Gastroesophageal sphincter (tissue), 4 donors: ENCODE measurements at regions not wholly inside any gene's neighbourhood (a gene's known extent, or its start where the extent isn't known, plus 50 kb on each side); places are given as distances from the start of the nearest gene placed in this dataset.

Source experiments
- ATAC-seq: fragments of 150-250 bp; one replicate; pipeline ENCODE4 v1.9.1; 2016; ENCODE audit warnings: mild to moderate bottlenecking, moderate library complexity
- H3K27ac ChIP-seq, 4 donors: fragments of 200-600 bp; sonication (generic) in 3 of 4; 1 replicate in 3 of 4; 2 replicates in 1 of 4; pipeline ENCODE4 v1.5.1; 2016 to 2019
- H3K27me3 ChIP-seq: fragments of 200-600 bp; sonication (generic); one replicate; pipeline ENCODE4 v1.5.1; 2019
- H3K36me3 ChIP-seq, 2 donors: fragments of 200-600 bp; sonication (generic); one replicate each; pipeline ENCODE4 v1.5.1; 2019; ENCODE audit warnings: control low read depth in 1 of 2
- H3K4me1 ChIP-seq, 3 donors: fragments of 200-600 bp; sonication (generic); 1 replicate in 2 of 3; 2 replicates in 1 of 3; pipeline ENCODE4 v1.5.1; 2016 to 2019; ENCODE audit warnings: control low read depth in 2 of 3
- H3K4me3 ChIP-seq, 2 donors: fragments of 200-600 bp; sonication (generic); one replicate each; pipeline ENCODE4 v1.5.1; 2019; ENCODE audit warnings: mild to moderate bottlenecking in 1 of 2, moderate library complexity in 1 of 2
- H3K9me3 ChIP-seq, 3 donors: fragments of 200-600 bp; sonication (generic); one replicate each; pipeline ENCODE4 v1.5.1; 2017 to 2019; ENCODE audit warnings: control low read depth in 2 of 3
- CTCF ChIP-seq, 4 experiments: fragments of 200-600 bp in 2 of 4; fragments of 450-650 bp in 2 of 4; sonication (generic) in 1 of 4; IDR thresholded peaks; one replicate each; pipeline ENCODE4 v1.5.1; 2017 to 2019; ENCODE audit warnings: antibody characterized with exemption in 4 of 4, mild to moderate bottlenecking in 2 of 4, moderate library complexity in 2 of 4
- EP300 ChIP-seq: sonication (generic); formaldehyde crosslinking; IDR thresholded peaks from one replicate; pipeline ENCODE4 v1.6.1; 2017; ENCODE audit warnings: antibody characterized with exemption, mild to moderate bottlenecking
- POLR2A ChIP-seq, 2 donors: fragments of 450-650 bp; IDR thresholded peaks; one replicate each; pipeline ENCODE4 v1.6.1; 2017; ENCODE audit warnings: antibody characterized with exemption in 2 of 2, mild to moderate bottlenecking in 2 of 2, moderate library complexity in 1 of 2
- POLR2AphosphoS5 ChIP-seq: sonication (generic); formaldehyde crosslinking; IDR thresholded peaks from one replicate; pipeline ENCODE4 v1.6.1; 2017; ENCODE audit warnings: antibody characterized with exemption
- WGBS, 2 donors: methylation state at CpG; one replicate each; pipeline ENCODE4 v1.1.5; 2018; ENCODE audit warnings: low coverage in 1 of 2; 5-methylcytosine and 5-hydroxymethylcytosine counted together

GRCh38 chr15:93466380-93466779, 377.4 kb upstream of the RGMA start:
- TF ChIP-seq CTCF (IDR thresholded peaks at IDR 0.05) (no peak), POLR2A (IDR thresholded peaks at IDR 0.05) (no peak), POLR2AphosphoS5 (no peak)
- ATAC-seq = no peak
- H3K27me3 ChIP-seq = no peaks in the 10 kb centered on the region
- H3K9me3 ChIP-seq = no peaks in the 10 kb centered on the region
- no peaks in the 10 kb centered on the region for H3K36me3 ChIP-seq
- H3K27ac ChIP-seq = no peak overlapping the region
- H3K4me3 ChIP-seq = no peak overlapping the region
- H3K4me1 ChIP-seq = peaks cover 0 to 3% (median 0%) of the 10 kb centered on the region in 3 donors
- WGBS, 2 donors = 86 to 88% methylated on average over 1 of the region's 1 CpG

DNA sequence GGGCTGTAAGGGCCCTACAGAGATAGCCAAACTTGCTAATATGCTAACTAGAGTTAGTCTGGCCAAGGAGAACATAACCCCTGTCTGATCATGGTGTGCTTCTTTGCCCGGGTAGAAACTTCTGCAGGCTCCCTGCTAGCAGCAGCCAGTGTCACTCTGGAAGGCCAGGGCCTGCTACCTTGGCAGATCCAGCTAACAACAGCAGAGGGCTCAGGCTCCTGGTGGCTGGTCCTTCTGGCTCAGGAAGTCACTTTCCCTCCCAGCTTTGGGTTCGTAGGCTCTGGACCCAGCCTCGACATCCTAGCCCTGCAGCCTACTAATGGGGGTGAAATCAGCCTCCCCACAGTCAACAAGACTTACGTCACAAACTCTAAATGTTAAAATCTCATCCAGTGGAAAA, 373.7 kb upstream of the RGMA start:
- TF ChIP-seq CTCF (IDR thresholded peaks at IDR 0.05) (no peak), POLR2A (IDR thresholded peaks at IDR 0.05) (no peak), POLR2AphosphoS5 (no peak), EP300 (no peak)
- H3K9me3 ChIP-seq = no peaks in the 10 kb centered on the region
- H3K4me3 ChIP-seq = no peak overlapping the region
- no peaks in the 10 kb centered on the region for H3K36me3 ChIP-seq
- peaks cover 0 to 3% (median 0%) of the 10 kb centered on the region in 3 donors for H3K4me1 ChIP-seq
- WGBS, 2 donors = 100% methylated on average over 1 of the region's 4 CpGs
- H3K27ac ChIP-seq = no peak overlapping the region
- no peak for ATAC-seq
- H3K27me3 ChIP-seq = no peaks in the 10 kb centered on the region

GRCh38 chr15:93460717-93461116, 371.7 kb upstream of the RGMA start:
- TF ChIP-seq POLR2AphosphoS5 = no peak
- no peak for TF ChIP-seq CTCF (IDR thresholded peaks at IDR 0.05)
- TF ChIP-seq POLR2A (IDR thresholded peaks at IDR 0.05) = no peak
- TF ChIP-seq EP300 = no peak
- H3K27ac ChIP-seq = no peak overlapping the region
- no peaks in the 10 kb centered on the region for H3K36me3 ChIP-seq
- no peaks in the 10 kb centered on the region for H3K27me3 ChIP-seq
- H3K4me3 ChIP-seq = no peak overlapping the region
- no peak for ATAC-seq
- H3K9me3 ChIP-seq = no peaks in the 10 kb centered on the region
- H3K4me1 ChIP-seq = no peaks in the 10 kb centered on the region

GRCh38 chr15:93459396-93459795, 370.4 kb upstream of the RGMA start:
- TF ChIP-seq POLR2AphosphoS5 = no peak
- no peak for TF ChIP-seq POLR2A (IDR thresholded peaks at IDR 0.05)
- TF ChIP-seq EP300 = no peak
- no peak for TF ChIP-seq CTCF (IDR thresholded peaks at IDR 0.05)
- Histone ChIP-seq H3K4me1 (no peaks in the 10 kb centered on the region), H3K9me3 (no peaks in the 10 kb centered on the region), H3K27me3 (no peaks in the 10 kb centered on the region), H3K27ac (no peak overlapping the region), H3K4me3 (no peak overlapping the region), H3K36me3 (no peaks in the 10 kb centered on the region)
- no peak for ATAC-seq
- 89 to 100% methylated on average over 3 of the region's 3 CpGs for WGBS, 2 donors

DNA sequence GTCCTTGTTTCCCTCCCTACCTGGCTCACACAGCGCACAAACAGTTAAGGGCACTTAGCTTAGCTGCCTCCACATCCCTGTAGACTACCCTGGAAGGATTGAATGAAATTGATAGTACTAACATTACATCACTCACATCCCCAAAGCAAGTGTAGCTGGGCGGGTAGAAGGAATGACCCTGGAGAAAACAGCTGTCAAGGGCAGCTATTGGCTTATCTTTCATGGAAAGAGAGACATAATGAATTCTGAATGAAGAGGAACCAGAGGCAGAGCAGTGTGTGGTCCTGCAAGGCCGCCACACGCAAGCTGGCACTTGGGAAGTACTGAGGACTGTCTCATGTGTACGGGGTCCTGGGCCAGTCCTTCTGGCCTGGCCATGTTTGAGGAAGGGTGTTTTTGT, 369.6 kb upstream of the RGMA start:
- Histone ChIP-seq H3K4me3 (no peak overlapping the region), H3K27ac (no peak overlapping the region), H3K27me3 (no peaks in the 10 kb centered on the region), H3K9me3 (no peaks in the 10 kb centered on the region), H3K4me1 (no peaks in the 10 kb centered on the region), H3K36me3 (no peaks in the 10 kb centered on the region)
- WGBS, 2 donors = 59% methylated on average over 4 of the region's 5 CpGs; no CpG with 5 or more reads in 1 of the 2 donors
- ATAC-seq = no peak
- TF ChIP-seq POLR2A (IDR thresholded peaks at IDR 0.05) = no peak
- TF ChIP-seq CTCF (IDR thresholded peaks at IDR 0.05) = no peak
- no peak for TF ChIP-seq POLR2AphosphoS5
- TF ChIP-seq EP300 = no peak
